GM12872 (cell line): ENCODE measurements at regions not wholly inside any gene's neighbourhood (a gene's known extent, or its start where the extent isn't known, plus 50 kb on each side); places are given as distances from the start of the nearest gene placed in this dataset.

Experiments used
- TF ChIP-seq, protein P1 (sequence below): IDR thresholded peaks from 3 replicates; pipeline ENCODE4 v1.5.1; 2011; ENCODE audit warnings: low read depth, mild to moderate bottlenecking, low read length, moderate library complexity; ENCODE audit not compliant: insufficient read depth

DNA sequence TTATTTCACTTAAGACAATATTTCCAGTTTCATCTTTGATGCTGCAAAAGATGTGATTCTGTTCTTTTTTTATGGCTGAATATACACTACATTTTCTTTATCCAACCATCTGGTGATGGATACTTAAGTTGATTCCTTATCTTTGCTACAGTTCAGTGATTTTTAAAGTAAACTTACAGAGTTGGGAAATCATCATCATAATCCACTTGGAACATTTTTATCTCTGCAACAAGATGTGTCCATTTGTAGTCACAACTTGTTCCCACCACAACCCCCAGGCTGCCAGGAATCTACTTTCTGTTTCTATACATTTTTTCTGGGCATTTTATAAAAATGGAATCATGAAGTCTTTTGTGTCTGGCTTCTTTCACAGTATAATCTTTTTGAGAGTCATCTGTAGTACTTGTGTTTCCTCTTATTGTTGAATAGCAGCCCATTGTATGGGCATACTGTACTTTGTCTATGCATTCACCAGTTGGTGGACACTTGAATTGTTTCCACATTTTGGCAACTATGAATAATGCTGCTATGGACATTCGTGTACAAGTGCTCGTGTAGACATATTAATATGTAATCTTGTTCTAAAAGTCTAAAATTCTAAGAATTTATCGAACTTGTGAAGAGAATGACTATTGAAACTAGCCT, 212.5 kb upstream of the DDHD1 start:
- TF ChIP-seq, protein P1, sequence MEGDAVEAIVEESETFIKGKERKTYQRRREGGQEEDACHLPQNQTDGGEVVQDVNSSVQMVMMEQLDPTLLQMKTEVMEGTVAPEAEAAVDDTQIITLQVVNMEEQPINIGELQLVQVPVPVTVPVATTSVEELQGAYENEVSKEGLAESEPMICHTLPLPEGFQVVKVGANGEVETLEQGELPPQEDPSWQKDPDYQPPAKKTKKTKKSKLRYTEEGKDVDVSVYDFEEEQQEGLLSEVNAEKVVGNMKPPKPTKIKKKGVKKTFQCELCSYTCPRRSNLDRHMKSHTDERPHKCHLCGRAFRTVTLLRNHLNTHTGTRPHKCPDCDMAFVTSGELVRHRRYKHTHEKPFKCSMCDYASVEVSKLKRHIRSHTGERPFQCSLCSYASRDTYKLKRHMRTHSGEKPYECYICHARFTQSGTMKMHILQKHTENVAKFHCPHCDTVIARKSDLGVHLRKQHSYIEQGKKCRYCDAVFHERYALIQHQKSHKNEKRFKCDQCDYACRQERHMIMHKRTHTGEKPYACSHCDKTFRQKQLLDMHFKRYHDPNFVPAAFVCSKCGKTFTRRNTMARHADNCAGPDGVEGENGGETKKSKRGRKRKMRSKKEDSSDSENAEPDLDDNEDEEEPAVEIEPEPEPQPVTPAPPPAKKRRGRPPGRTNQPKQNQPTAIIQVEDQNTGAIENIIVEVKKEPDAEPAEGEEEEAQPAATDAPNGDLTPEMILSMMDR, result no peak

DNA sequence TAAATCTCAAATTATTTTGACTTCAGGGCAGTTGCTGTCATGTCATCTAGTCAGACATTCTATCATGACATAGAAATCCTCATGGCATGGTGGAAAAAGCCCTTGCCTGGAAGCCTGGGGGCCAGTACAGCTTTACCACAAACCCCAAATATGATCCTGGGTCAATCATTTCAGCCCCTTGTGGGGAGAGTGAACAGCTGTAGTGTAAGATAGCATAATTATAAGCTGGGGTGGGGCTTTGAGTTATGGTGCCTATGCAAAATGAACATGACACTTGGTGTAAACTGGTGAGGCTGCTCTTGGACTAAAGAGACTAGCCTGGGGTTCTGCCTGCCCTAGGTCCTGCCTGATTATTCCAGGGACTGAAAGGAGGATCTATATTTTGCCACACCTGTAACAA, 207.7 kb upstream of the DDHD1 start:
- TF ChIP-seq, protein P1, result no peak

DNA sequence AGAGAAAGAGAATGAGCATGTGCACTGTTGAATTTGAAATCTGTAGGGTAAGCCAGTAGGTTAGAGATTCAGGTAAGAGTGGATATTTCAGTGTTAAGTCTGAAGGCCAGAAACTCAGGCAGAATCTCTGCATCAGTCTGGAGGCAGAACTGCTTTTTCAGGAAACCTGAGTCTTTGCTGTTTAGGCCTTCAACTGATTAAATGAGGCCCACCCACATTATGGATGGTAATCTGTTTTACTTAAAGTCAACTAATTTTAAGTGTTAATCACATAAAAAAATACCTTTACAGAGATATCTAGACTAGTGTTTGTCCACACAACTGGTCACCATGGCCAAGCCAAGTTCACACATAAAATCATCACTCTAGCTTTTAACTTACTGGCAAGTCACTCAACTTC, 205.0 kb upstream of the DDHD1 start:
- TF ChIP-seq, protein P1, result no peak

DNA sequence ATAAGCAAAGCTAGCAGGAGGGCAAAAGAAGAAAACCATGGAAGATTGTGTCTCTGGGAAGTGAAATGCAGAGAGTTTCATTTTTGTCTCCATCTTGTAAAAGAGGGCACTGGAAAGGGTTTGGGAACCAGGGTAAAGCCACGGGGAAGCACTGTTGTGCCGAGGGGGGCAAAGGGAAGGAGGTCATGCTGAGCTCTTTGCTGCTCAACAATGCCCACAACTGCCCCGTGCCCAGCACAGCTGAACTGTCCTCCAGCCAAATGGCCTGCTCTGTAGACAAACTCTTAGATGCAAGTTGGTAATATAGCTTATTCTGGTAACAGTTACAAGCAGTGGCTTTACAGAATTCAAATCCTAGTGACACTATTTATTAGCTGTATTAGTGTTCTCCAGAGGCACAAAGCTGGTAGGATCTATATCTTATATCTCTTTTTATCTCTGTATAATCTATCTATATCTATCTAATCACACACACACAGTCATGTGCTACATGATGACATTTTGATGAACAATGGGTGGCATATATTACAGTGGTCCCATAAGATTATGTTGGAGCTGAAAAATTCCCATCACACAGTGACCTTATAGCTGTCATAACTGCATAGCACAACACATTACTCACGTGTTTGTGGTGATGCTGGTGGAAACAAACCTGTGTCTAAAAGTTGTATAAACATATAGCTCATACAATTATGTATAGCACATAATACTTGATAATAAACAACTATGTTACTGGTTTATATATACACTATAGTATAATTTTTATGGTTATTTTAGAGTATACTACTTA, 203.4 kb upstream of the DDHD1 start:
- TF ChIP-seq, protein P1, result no peak

DNA sequence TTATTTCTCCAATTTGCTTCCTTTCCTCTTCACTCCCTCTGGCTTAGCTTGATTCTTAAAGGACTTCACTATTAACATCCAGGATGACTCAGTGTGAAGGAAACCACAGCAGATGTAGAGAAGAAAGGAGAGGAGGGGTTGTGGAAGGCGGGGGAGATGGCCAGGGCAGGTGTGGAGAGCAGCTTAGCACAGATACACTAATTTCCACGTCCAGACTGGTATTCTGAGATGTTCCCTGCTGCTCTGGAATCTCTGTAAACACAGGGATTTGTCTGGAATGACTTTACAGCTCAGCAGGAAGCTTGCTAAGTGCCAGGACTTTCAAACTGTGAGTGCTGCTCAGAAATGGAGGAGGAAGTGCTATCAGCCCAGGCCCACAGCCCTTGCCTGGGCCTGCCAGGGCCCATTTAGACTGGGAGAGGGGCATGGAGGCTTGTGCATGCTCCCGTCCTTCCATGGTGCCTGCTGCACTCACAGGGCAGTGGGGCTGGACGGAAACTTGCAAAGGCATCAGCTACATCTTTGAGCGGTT, 202.5 kb upstream of the DDHD1 start:
- TF ChIP-seq, protein P1, result no peak

DNA sequence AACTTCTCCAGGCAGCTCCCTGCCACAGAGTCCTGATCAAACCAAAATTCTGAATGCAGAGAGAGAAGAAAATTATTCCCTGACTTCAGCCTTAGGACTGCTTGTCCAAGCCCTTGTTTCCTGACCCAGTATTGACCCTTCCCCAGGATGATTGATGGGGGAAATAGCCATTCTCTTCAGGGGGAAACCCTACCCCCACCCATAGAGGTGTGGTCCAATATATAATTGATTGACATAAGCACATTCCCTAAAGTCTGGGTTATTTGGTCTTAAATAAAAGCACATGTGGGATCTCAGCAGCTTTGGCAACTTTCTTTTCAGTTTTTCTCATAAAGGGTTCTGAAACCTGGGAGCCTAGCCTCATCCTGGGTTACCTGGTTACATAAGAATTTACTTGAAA, 201.2 kb upstream of the DDHD1 start:
- TF ChIP-seq, protein P1, result no peak

DNA sequence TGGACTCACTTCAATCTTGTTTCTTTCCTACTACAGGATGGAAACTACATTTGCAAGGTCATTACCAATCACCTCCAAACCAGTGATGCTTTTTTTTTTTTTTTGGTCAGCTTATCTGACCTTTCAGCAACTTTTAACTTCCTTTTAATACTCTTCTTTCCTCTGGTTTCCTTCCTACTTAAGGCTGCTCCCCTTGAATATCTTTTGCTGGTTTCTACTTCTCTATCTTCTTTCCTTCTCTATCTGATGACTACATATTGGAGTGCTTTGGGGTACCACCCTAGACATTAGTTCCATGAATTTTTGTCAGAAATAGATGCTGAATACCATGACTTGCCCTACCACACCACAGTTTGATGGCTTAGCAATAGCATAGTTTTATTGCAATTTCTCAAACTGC, 197.7 kb upstream of the DDHD1 start:
- TF ChIP-seq, protein P1, result no peak
